Transverse colon (tissue), 4 donors: ENCODE measurements at regions not wholly inside any gene's neighbourhood (a gene's known extent, or its start where the extent isn't known, plus 50 kb on each side); places are given as distances from the start of the nearest gene placed in this dataset.

Source experiments
- CTCF ChIP-seq, 5 experiments: fragments of 200-600 bp in 3 of 5; fragments of 450-650 bp in 2 of 5; sonication (generic) in 3 of 5; IDR thresholded peaks; 1 replicate in 2 of 5; 2 replicates in 3 of 5; pipeline ENCODE4 v1.5.1; 2016 to 2017; ENCODE audit warnings: antibody characterized with exemption in 5 of 5, inconsistent platforms in 3 of 5, mild to moderate bottlenecking in 2 of 5, moderate library complexity in 1 of 5
- EP300 ChIP-seq: sonication (generic); formaldehyde crosslinking; IDR thresholded peaks from one replicate; pipeline ENCODE4 v1.6.1; 2017; ENCODE audit warnings: antibody characterized with exemption, low read depth
- POLR2AphosphoS5 ChIP-seq, 3 donors: sonication (generic); formaldehyde crosslinking; IDR thresholded peaks; one replicate each; pipeline ENCODE4 v1.6.1; 2016; ENCODE audit warnings: antibody characterized with exemption in 3 of 3

- TF ChIP-seq CTCF (IDR thresholded peaks at IDR 0.05) (no peak), EP300 (no peak), POLR2AphosphoS5 (IDR thresholded peaks at IDR 0.05) (no peak)
Observed at GRCh38 chr1:4131734-4132133, 231.7 kb upstream of the C1orf174 start.
